VCaP (cell line): ENCODE measurements at regions not wholly inside any gene's neighbourhood (a gene's known extent, or its start where the extent isn't known, plus 50 kb on each side); places are given as distances from the start of the nearest gene placed in this dataset.

Source experiments
- H3K27ac ChIP-seq: fragments of 450-650 bp; 2 replicates; pipeline ENCODE4 v1.5.1; 2017
- CTCF ChIP-seq: fragments of 450-650 bp; conservative IDR thresholded peaks from 2 replicates; pipeline ENCODE4 v1.5.1; 2017; ENCODE audit warnings: mild to moderate bottlenecking, moderate library complexity

DNA sequence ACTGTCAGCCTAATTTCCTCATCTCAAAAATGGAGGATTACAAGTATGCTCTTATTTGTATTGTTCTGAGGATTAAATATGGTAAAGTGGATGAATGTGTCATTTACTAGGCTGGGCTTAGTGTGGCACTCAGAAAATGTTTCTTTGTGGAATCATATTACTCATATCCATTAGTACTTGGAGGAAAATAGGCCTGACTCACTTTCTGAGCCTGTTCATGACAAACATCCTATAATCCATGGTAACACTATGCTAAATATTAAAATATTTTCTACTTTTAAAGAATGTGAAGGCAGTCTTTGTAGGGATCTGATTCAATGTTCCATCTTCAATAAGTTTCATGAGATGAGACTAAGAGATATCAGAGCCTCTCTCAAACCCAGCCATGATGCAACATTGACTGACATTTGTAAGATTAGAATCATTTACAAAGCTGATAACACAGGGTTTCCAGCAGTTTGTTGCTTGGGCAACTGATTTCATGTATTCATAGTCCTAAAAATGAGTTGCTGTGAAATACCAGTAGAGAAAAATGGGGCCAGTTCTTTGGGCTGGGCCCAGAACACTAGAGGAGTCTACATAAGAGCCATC is 1048.5 kb downstream of the NTRK3 start:
- H3K27ac ChIP-seq = no peak overlapping the region
- TF ChIP-seq CTCF = no peak

DNA sequence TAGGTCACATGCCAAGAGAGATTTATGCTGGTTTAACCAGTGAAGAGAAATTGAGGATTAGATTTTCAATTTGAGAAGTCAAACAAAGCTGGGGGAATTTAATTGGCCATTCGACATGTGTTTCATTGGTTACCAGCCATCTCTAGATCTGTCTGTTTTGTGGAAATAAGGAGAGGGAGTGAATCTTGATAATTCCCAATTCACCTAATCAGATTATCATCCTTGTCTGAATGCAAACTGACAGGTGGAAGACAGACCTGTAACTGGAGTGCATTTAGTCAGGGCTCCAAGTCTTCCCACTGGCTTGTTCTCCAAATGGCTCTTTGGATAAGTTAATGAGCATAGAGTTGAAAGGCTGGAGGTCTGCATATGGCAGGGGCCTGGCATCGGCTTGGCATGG is 1049.3 kb downstream of the NTRK3 start:
- no peak overlapping the region for H3K27ac ChIP-seq
- no peak for TF ChIP-seq CTCF

- no peak overlapping the region for H3K27ac ChIP-seq
- TF ChIP-seq CTCF = no peak
Measured at GRCh38 chr15:87201986-87202385, 1054.6 kb downstream of the NTRK3 start.

DNA sequence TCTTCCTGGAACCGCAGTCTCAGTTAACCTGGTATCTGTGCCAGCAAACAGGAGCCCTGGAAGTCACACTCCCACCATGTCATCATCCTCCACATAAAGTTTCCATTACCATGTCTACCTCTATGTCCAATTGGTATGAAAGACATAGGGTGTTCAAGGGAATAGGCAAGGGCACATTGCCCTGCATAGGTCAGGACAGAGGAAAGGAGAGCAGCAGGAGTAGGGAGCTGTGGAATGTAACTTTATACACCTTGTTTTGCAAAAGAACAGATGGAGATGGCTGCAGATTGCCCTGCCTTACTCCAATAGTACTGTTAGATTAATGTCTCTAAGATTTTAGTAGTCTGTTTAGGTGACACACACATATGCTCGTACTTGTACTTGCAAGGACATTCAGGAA is 1056.4 kb downstream of the NTRK3 start:
- H3K27ac ChIP-seq = no peak overlapping the region
- TF ChIP-seq CTCF = no peak

DNA sequence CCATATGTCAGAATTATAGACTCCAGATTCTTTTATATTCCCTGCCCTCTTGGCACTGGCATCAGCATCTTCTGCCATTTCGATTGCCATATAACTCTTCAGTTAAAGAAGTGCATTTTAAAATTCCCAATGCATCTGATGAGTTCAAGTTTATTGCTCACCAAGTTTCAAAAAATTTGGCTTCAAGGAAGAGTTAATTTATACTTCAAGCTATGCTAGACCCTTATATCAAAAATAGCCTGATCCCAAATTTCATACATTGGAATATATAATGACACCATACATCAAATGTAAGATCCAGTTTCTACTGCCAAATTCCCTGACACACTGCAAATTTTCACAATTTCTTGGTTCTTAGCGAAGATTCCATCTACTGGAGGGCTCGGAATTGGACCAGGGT is 1058.6 kb downstream of the NTRK3 start:
- H3K27ac ChIP-seq = no peak overlapping the region
- no peak for TF ChIP-seq CTCF

DNA sequence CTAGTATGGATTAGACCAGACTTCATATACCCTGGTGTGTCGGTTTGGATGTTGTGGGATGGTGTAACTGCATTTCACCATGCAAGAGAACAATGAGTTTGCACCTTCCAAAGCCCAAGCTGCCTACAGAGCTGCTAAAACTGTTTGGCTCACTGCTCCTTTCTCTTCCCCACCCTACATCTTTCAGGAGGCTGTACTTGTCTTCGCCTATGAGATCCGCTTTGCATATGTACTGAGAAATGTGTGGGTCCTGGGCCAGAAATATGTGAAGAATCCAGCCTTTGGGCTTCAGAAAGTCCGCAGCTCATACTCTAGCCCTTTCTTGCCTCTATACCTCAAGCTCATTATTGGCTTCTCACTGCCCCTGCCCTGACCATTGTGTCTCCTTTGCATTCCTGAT is 1060.0 kb downstream of the NTRK3 start:
- TF ChIP-seq CTCF = no peak

GRCh38 chr15:87193481-87193880 is 1063.1 kb downstream of the NTRK3 start:
- no peak overlapping the region for H3K27ac ChIP-seq
- TF ChIP-seq CTCF = no peak

More for the DNA sequence above, 1060.0 kb downstream of the NTRK3 start:
- no peak overlapping the region for H3K27ac ChIP-seq
